CD14-positive monocyte (primary cell): ENCODE measurements at regions not wholly inside any gene's neighbourhood (a gene's known extent, or its start where the extent isn't known, plus 50 kb on each side); places are given as distances from the start of the nearest gene placed in this dataset.

Experiments
- DNase-seq, 3 donors: peaks; one replicate each; pipeline ENCODE4 v3.0.0-alpha.2; 2011 to 2022
- H2AFZ ChIP-seq: 2 replicates; pipeline ENCODE4 v1.6.0; 2012; ENCODE audit warnings: mild to moderate bottlenecking, low read depth, low read length, inconsistent platforms; ENCODE audit not compliant: insufficient read depth, poor library complexity, severe bottlenecking
- H3K27ac ChIP-seq, 2 donors: 1 replicate in 1 of 2; 2 replicates in 1 of 2; pipeline ENCODE4 v1.5.1; 2012 to 2013; ENCODE audit warnings: low read length in 2 of 2, control low read depth in 1 of 2, inconsistent platforms in 1 of 2, low read depth in 1 of 2, mild to moderate bottlenecking in 1 of 2
- H3K27me3 ChIP-seq, 2 donors: one replicate each; pipeline versions ENCODE4 v1.6.0 to v1.6.1; 2011 to 2013; ENCODE audit warnings: low read length in 2 of 2; ENCODE audit not compliant: control insufficient read depth in 2 of 2, insufficient read depth in 2 of 2
- H3K36me3 ChIP-seq, 2 donors: replicated peaks in 1 of 2; 1 replicate in 1 of 2; 2 replicates in 1 of 2; pipeline versions ENCODE4 v1.5.1 to v1.6.1; 2012 to 2013; ENCODE audit warnings: low read length in 2 of 2, control low read depth in 1 of 2, inconsistent platforms in 1 of 2, mild to moderate bottlenecking in 1 of 2; ENCODE audit not compliant: insufficient read depth in 2 of 2, control insufficient read depth in 1 of 2
- H3K4me1 ChIP-seq, 2 donors: 1 replicate in 1 of 2; 2 replicates in 1 of 2; pipeline versions ENCODE4 v1.5.1 to v1.6.1; 2012 to 2013; ENCODE audit warnings: low read length in 2 of 2, control low read depth in 1 of 2, inconsistent platforms in 1 of 2, mild to moderate bottlenecking in 1 of 2, moderate library complexity in 1 of 2; ENCODE audit not compliant: insufficient read depth in 2 of 2, control insufficient read depth in 1 of 2
- H3K4me2 ChIP-seq: replicated peaks from 2 replicates; pipeline ENCODE3; 2012; ENCODE audit warnings: low read length, moderate library complexity, mild to moderate bottlenecking; ENCODE audit not compliant: poor library complexity, severe bottlenecking; ENCODE audit errors: extremely low read depth
- H3K4me3 ChIP-seq, 3 experiments: fragments of 200-600 bp in 1 of 3; sonication (generic) in 1 of 3; replicated peaks in 1 of 3; 1 replicate in 2 of 3; 2 replicates in 1 of 3; pipeline ENCODE4 v1.5.1; 2011 to 2013; ENCODE audit warnings: low read length in 3 of 3, mild to moderate bottlenecking in 3 of 3, control low read depth in 2 of 3, low read depth in 2 of 3, inconsistent platforms in 1 of 3, moderate library complexity in 1 of 3
- H3K79me2 ChIP-seq: 2 replicates; pipeline ENCODE4 v1.6.0; 2012; ENCODE audit warnings: mild to moderate bottlenecking, control low read depth, inconsistent platforms, low read length, moderate library complexity; ENCODE audit not compliant: insufficient read depth
- H3K9ac ChIP-seq: 2 replicates; pipeline ENCODE4 v1.6.0; 2017; ENCODE audit warnings: low read length, mild to moderate bottlenecking; ENCODE audit not compliant: insufficient read depth, poor library complexity, severe bottlenecking
- H3K9me3 ChIP-seq, 2 donors: replicated peaks in 1 of 2; 1 replicate in 1 of 2; 2 replicates in 1 of 2; pipeline versions ENCODE4 v1.5.1 to v1.6.1; 2012 to 2013; ENCODE audit warnings: low read length in 2 of 2, control low read depth in 1 of 2; ENCODE audit not compliant: control insufficient read depth in 1 of 2, insufficient read depth in 1 of 2
- H4K20me1 ChIP-seq: 2 replicates; pipeline ENCODE4 v1.6.0; 2012; ENCODE audit warnings: mild to moderate bottlenecking, low read length, control low read depth, moderate library complexity; ENCODE audit not compliant: insufficient read depth
- H3K27ac Mint-ChIP-seq, 7 donors: one replicate each; pipeline ENCODE4 v1.8.0; 2020; ENCODE audit warnings: mild to moderate bottlenecking in 7 of 7, mixed read lengths in 7 of 7, moderate library complexity in 6 of 7, inconsistent platforms in 2 of 7
- H3K27me3 Mint-ChIP-seq, 3 donors: one replicate each; pipeline ENCODE4 v1.8.0; 2021 to 2022; ENCODE audit warnings: low read depth in 3 of 3, mild to moderate bottlenecking in 3 of 3, mixed read lengths in 3 of 3, moderate library complexity in 3 of 3, inconsistent platforms in 1 of 3
- H3K36me3 Mint-ChIP-seq, 2 donors: one replicate each; pipeline ENCODE4 v1.8.0; 2020; ENCODE audit warnings: mixed read lengths in 2 of 2, inconsistent platforms in 1 of 2, mild to moderate bottlenecking in 1 of 2
- H3K4me1 Mint-ChIP-seq: one replicate; pipeline ENCODE4 v1.8.0; 2020; ENCODE audit warnings: mild to moderate bottlenecking, mixed read lengths
- H3K4me3 Mint-ChIP-seq, 2 donors: one replicate each; pipeline ENCODE4 v1.8.0; 2020; ENCODE audit warnings: mild to moderate bottlenecking in 2 of 2, mixed read lengths in 2 of 2, moderate library complexity in 1 of 2
- H3K9me3 Mint-ChIP-seq, 7 donors: one replicate each; pipeline ENCODE4 v1.8.0; 2020 to 2022; ENCODE audit warnings: mixed read lengths in 7 of 7, mild to moderate bottlenecking in 6 of 7, moderate library complexity in 6 of 7, inconsistent platforms in 2 of 7
- CTCF ChIP-seq: fragments of 200-600 bp; IDR thresholded peaks from one replicate; pipeline ENCODE4 v1.8.0; 2022; ENCODE audit warnings: antibody characterized with exemption, mild to moderate bottlenecking
- WGBS: methylation state at CpG from one replicate; pipeline ENCODE4 v1.1.5; 2013; ENCODE audit warnings: missing lambda C conversion rate; ENCODE audit not compliant: insufficient coverage; 5-methylcytosine and 5-hydroxymethylcytosine counted together
- intact Hi-C, 2 donors: fragments of 100-400 bp; cut with micrococcal nuclease; formaldehyde crosslinking; loops; one replicate each; pipeline versions ENCODE4 v1.15.0 to v1.15.1; 2023

DNA sequence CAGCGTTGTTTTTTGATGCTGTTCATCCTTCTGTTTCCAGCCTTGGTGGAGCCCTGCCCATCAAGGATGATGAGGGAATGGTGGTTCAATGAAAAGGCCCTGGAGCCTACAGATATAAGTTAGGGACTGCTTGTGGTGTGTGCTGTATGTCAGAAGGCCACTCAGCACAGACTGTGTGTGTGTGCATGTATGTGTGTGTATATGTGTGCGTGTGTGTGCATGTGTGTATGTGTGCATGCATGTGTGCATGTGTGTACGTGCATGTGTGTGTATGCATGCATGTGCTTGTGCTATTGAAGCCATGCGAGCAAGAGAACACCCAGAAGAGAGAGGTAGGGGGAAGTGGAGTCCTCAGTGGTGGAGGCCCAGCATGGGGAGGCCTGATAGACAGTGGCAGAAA is 304.9 kb downstream of the CYP26B1 start:
- no peak overlapping the region for H3K4me2 ChIP-seq
- no peaks in the 10 kb centered on the region for H3K36me3 ChIP-seq
- no peak overlapping the region for H3K9ac ChIP-seq
- no peak for TF ChIP-seq CTCF
- H2AFZ ChIP-seq, result no peak overlapping the region
- no peaks in the 10 kb centered on the region for H3K27me3 ChIP-seq
- intact Hi-C loops, result no loop called here
- Mint-ChIP-seq H3K4me3 (no peak overlapping the region), H3K27me3 (peaks cover 1 to 4% (median 3%) of the 10 kb centered on the region in 3 donors), H3K36me3 (no peaks in the 10 kb centered on the region), H3K27ac (no peak overlapping the region), H3K9me3 (peaks cover 0 to 3% (median 0%) of the 10 kb centered on the region in 7 donors), H3K4me1 (no peaks in the 10 kb centered on the region)
- WGBS, result 95% methylated on average over 3 of the region's 4 CpGs
- no peak overlapping the region for H3K27ac ChIP-seq
- no peak for DNase-seq
- H4K20me1 ChIP-seq, result no peaks in the 10 kb centered on the region
- H3K4me3 ChIP-seq, result no peak overlapping the region
- no peaks in the 10 kb centered on the region for H3K4me1 ChIP-seq
- no peaks in the 10 kb centered on the region for H3K79me2 ChIP-seq
- no peaks in the 10 kb centered on the region for H3K9me3 ChIP-seq

- no peak overlapping the region for H3K27ac Mint-ChIP-seq
These were observed 307.8 kb downstream of the CYP26B1 start for GRCh38 chr2:71839826-71840225.

More at GRCh38 chr2:71839826-71840225, 307.8 kb downstream of the CYP26B1 start:
- Histone ChIP-seq H3K9me3 (no peaks in the 10 kb centered on the region), H3K27ac (no peak overlapping the region), H3K79me2 (no peaks in the 10 kb centered on the region), H3K9ac (no peak overlapping the region), H3K27me3 (no peaks in the 10 kb centered on the region), H4K20me1 (no peaks in the 10 kb centered on the region), H3K4me1 (no peaks in the 10 kb centered on the region), H3K4me2 (no peak overlapping the region), H3K36me3 (no peaks in the 10 kb centered on the region), H2AFZ (no peak overlapping the region), H3K4me3 (no peak overlapping the region)
- Mint-ChIP-seq H3K36me3 (no peaks in the 10 kb centered on the region), H3K4me3 (no peak overlapping the region), H3K27me3 (peaks cover 3 to 4% (median 4%) of the 10 kb centered on the region in 3 donors), H3K9me3 (peaks cover 0 to 3% (median 0%) of the 10 kb centered on the region in 7 donors), H3K4me1 (no peaks in the 10 kb centered on the region)
- no CpG with 5 or more reads among the region's 2 CpGs for WGBS
- TF ChIP-seq CTCF, result no peak
- DNase-seq, result no peak
- intact Hi-C loops, result no loop called here
